CD4-positive, alpha-beta T cell treated with Interleukin-4 for 4 hours (primary cell): ENCODE measurements at regions not wholly inside any gene's neighbourhood (a gene's known extent, or its start where the extent isn't known, plus 50 kb on each side); places are given as distances from the start of the nearest gene placed in this dataset.
A peak's percentile ranks its signal among the peaks of the same experiment; 100 is the strongest.
"Not testable (repeated sequence)": the region's sequence is repeated elsewhere in the genome, so short reads cannot be mapped to it uniquely, and the experiment has no call there.

Experiments
- DNase-seq: peaks from one replicate; pipeline ENCODE4 v3.0.0-alpha.2; 2020

GRCh38 chr20:25862967-25863530 lies 166.4 kb upstream of the ZNF337 start:
- DNase-seq: peak; percentile 69

DNA sequence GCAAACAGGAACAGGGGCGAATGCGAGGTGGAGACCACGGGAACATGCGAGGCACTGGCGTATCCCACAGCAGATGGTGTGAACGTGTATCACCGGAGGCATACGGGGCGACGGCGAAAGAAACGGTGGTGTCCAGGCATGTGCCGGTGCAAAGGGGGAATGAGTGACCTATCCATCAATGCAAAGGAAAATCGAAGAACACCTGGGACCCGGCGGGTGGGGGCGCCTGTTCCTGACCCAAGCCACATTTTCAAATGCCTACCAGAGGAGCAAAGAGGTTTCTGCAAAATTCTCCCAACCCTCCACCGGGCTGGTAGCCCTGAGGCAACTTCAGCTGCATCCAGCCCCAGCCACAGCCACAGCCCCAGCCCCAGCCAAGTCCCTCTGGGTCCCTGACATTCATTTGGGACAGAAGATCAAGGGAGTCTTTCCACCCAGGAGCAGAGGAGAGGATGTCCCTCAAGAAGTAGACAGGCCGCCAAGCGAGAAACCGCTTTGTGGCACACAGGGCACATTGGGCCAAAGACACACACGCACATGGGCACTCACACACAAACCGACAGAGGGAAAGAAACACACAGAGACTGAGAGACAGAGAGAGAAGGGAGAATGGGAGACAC lies 164.0 kb upstream of the ZNF337 start:
- DNase-seq: no peak

DNA sequence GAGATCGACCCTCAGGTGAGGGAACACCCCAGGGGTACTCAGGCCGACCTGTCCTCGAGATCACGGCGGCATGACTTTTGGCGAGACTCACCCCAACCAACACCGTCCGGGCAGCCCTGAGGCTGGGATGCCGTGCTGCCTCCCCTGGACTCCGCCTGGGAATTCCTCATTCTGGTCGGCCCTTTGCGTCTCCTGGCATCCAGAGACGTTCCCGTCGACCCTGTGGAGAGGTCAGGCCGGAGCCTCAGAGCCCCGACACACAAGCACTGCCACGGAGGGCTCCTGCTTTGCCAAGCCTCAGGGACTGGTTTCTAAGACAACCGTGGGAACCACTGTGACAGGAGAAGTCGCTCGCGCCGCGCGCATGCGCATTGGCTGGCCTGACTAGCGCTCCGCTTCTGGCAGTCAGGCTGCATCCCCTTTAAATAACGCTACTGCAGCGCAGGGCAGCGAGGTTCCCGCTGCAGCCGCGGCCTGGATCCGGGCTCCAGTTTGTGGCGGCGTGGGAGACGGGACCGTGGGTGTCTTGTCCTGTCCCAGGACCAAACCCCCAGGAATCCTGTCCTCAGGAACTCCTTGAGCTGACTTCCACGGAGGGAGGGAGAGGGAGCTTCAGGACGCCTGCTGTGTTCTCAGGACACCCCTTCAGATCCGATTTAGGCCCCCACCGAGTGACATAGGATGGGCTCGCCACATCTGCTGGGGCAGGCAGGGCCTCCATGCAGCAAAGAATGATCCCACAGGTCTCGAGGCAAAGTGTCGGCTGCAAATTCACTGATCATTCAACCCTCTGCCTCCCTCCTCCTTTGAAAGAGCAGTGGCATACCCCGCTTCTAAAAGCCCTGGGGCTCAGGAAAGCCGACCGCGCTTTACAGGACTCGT lies 163.2 kb upstream of the ZNF337 start:
- DNase-seq: peak; percentile 63

- no peak for DNase-seq
These were observed 162.1 kb upstream of the ZNF337 start for GRCh38 chr20:25858495-25859425.

- not testable (repeated sequence) for DNase-seq
These were observed 160.6 kb upstream of the ZNF337 start for GRCh38 chr20:25857091-25857788.

- DNase-seq: no peak
These were observed 159.7 kb upstream of the ZNF337 start for GRCh38 chr20:25856256-25856884.

GRCh38 chr20:25855451-25856156 lies 159.0 kb upstream of the ZNF337 start:
- DNase-seq: not testable (repeated sequence)

GRCh38 chr20:25854666-25855065 lies 158.0 kb upstream of the ZNF337 start:
- not testable (repeated sequence) for DNase-seq

- DNase-seq: peak; percentile 79
These were observed 157.2 kb upstream of the ZNF337 start for GRCh38 chr20:25853718-25854388.

DNA sequence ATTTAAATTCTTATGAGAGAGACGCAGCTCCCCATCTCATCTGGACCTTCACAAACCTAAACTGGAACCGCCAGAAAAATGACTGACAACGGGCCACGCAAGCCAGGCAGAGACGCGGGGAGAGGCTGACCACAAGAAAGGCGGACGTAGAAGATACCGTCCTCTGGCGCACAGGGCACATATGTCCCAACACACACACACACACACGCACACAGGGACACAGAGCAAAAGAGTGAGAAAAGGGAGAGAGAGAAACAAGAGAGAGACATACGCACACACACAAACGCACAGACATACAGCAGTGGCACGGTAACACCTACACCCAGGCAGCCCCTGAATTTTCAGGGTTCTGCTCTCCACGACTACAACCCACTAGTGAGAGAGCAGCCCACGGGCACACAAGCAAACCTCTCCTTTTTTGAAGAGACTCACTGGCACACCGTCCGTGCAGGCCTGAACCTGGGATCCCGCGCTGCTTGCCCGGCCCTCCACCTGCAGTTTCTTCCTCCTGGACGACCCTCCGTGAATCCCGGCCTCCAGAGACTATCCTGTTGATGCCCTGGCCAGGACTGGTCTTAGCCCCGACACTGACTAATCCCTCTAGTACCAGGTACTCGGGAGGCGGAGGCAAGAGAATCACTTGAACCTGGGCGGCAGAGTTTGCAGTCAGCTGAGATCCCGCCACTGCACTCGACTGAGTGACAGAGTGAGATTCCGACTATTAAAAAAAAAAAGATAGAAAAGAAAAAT lies 156.5 kb upstream of the ZNF337 start:
- DNase-seq: not testable (repeated sequence)

- not testable (repeated sequence) for DNase-seq
These were observed 153.5 kb upstream of the ZNF337 start for GRCh38 chr20:25850133-25850532.

- DNase-seq: no peak
These were observed 151.6 kb upstream of the ZNF337 start for GRCh38 chr20:25848222-25848621.

DNA sequence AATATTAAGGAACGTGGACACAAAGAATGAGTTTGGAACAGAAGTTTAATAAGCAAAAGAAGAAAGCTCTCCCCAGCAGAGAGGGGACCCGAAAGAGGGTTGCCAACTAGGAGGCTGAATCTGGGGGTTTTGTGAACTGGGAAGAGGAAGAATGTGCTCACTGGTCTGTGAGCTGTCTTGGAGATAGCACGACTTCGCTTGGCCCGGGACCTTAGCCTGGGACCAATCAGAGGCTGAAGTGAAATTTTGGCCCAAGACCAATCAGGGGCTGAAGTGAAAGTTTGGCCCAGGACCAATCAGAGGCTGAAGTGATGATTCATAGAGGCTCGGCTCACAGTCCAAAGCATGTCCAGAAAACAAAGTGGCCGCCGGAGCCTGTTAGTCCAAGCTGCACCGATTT lies 148.0 kb upstream of the ZNF337 start:
- not testable (repeated sequence) for DNase-seq

DNA sequence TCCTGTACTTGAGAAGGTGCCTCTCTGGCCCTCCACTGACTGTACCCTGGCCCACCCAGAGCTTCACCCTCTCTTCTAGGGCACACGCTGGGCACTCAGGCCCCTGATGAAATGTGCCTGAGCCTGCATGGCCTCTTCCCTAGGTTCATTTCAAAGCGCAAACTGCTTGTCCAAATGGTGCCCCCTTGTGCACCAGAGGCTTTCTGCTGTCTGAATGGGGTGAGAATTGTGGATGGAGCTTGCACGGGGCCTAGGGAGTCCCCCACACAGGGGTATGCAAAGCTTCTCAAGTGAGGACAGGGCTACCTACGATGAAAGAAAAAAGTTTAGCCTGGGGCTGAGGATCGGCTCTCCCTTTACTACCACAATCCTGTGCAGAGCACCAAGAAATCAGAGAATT lies 116.9 kb upstream of the ZNF337 start:
- not testable (repeated sequence) for DNase-seq

DNA sequence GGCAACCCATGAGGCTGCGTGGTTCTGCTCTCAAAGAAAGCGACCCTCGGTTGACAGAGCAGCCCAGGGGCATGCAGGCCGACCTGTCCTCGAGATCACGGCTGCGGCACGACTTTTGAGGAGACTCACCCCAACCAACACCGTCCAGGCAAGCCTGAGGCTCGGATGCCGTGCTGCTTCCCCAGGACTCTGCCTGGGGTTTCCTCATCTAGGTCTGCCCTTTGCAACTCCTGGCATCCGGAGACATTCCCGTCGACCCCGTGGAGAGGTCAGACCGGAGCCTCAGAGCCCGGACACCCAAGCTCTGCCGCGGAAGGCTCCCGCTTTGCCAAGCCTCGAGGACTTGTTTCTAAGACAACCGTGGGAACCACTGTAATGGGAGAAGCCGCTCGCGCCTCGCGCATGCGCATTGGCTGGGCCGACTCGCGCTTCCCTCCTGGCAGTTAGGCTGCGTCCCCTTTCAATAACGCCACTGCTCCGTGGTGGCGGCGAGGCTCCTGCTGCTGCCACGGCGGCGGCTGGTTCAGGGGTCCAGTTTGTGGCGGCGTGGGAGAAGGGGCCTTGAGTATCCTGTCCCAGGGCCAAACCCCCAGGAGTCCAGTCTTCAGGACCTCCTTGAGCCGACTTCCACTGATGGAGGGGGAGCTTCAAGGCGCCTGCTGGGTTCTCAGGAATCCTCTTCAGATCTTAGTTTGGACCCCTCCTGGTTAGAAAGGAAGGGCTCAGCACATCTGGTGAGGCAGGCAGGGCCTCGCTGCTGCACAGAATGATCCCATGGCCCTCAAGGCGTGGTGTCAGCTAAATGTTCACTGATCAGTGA lies 101.7 kb upstream of the ZNF337 start:
- DNase-seq: not testable (repeated sequence)

DNA sequence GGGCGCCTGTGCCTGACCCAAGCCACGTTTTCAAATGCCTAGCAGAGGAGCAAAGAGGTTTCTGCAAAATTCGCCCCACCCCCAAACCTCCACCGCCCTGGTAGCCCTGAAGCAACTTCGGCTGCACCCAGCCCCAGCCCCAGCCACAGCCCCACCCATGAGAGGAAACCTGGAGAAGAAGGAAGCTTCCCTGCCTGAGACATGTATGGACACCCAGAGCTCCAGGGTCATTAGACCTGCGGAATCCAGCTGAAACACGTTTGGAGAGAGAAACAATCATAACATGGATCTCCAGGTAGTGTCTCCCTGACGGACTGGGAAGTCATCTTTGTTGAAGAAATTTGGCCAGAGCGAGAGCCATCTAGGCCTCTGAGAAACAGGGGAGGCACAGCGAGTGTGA lies 100.4 kb upstream of the ZNF337 start:
- not testable (repeated sequence) for DNase-seq

- not testable (repeated sequence) for DNase-seq
These were observed 80.6 kb upstream of the ZNF337 start for GRCh38 chr20:25777241-25777640.

- not testable (repeated sequence) for DNase-seq
These were observed 78.1 kb upstream of the ZNF337 start for GRCh38 chr20:25774711-25775110.

GRCh38 chr20:25774203-25774602 lies 77.5 kb upstream of the ZNF337 start:
- not testable (repeated sequence) for DNase-seq
